ENCODE measurements at regions not wholly inside any gene's neighbourhood (a gene's known extent, or its start where the extent isn't known, plus 50 kb on each side); places are given as distances from the start of the nearest gene placed in this dataset.

- TF ChIP-seq, protein P1, sequence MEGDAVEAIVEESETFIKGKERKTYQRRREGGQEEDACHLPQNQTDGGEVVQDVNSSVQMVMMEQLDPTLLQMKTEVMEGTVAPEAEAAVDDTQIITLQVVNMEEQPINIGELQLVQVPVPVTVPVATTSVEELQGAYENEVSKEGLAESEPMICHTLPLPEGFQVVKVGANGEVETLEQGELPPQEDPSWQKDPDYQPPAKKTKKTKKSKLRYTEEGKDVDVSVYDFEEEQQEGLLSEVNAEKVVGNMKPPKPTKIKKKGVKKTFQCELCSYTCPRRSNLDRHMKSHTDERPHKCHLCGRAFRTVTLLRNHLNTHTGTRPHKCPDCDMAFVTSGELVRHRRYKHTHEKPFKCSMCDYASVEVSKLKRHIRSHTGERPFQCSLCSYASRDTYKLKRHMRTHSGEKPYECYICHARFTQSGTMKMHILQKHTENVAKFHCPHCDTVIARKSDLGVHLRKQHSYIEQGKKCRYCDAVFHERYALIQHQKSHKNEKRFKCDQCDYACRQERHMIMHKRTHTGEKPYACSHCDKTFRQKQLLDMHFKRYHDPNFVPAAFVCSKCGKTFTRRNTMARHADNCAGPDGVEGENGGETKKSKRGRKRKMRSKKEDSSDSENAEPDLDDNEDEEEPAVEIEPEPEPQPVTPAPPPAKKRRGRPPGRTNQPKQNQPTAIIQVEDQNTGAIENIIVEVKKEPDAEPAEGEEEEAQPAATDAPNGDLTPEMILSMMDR (IDR thresholded peaks at IDR 0.05) = no peak
- no peak for TF ChIP-seq POLR2A (IDR thresholded peaks at IDR 0.05)
Observed at GRCh38 chr12:114838480-114838879, 154.5 kb upstream of the TBX3 start.
